HG02884 (cell line): ENCODE measurements at regions not wholly inside any gene's neighbourhood (a gene's known extent, or its start where the extent isn't known, plus 50 kb on each side); places are given as distances from the start of the nearest gene placed in this dataset.
"Not testable (repeated sequence)": the region's sequence is repeated elsewhere in the genome, so short reads cannot be mapped to it uniquely, and the experiment has no call there.

Experiments used
- ATAC-seq: cut with Tn5 transposase; IDR thresholded peaks from one replicate; pipeline ENCODE4 v1.9.1; 2021; ENCODE audit warnings: mild to moderate bottlenecking, moderate library complexity; ENCODE audit not compliant: unreplicated experiment

- no peak for ATAC-seq
These were observed 66.6 kb downstream of the LACC1 start for GRCh38 chr13:43946281-43946680.

- no peak for ATAC-seq
These were observed 68.3 kb downstream of the LACC1 start for GRCh38 chr13:43947897-43948458.

- no peak for ATAC-seq
These were observed 73.7 kb downstream of the LACC1 start for GRCh38 chr13:43953370-43953769.

GRCh38 chr13:43956975-43957374, 77.3 kb downstream of the LACC1 start:
- not testable (repeated sequence) for ATAC-seq

GRCh38 chr13:43959291-43959690, 79.6 kb downstream of the LACC1 start:
- no peak for ATAC-seq

GRCh38 chr13:43961909-43962308, 82.2 kb downstream of the LACC1 start:
- ATAC-seq: no peak

- no peak for ATAC-seq
These were observed 84.0 kb downstream of the LACC1 start for GRCh38 chr13:43963726-43964125.

GRCh38 chr13:43964698-43965458, 85.2 kb downstream of the LACC1 start:
- ATAC-seq: no peak

GRCh38 chr13:43965459-43965845, 85.7 kb downstream of the LACC1 start:
- no peak for ATAC-seq

- not testable (repeated sequence) for ATAC-seq
These were observed 88.7 kb downstream of the LACC1 start for GRCh38 chr13:43968251-43968942.

DNA sequence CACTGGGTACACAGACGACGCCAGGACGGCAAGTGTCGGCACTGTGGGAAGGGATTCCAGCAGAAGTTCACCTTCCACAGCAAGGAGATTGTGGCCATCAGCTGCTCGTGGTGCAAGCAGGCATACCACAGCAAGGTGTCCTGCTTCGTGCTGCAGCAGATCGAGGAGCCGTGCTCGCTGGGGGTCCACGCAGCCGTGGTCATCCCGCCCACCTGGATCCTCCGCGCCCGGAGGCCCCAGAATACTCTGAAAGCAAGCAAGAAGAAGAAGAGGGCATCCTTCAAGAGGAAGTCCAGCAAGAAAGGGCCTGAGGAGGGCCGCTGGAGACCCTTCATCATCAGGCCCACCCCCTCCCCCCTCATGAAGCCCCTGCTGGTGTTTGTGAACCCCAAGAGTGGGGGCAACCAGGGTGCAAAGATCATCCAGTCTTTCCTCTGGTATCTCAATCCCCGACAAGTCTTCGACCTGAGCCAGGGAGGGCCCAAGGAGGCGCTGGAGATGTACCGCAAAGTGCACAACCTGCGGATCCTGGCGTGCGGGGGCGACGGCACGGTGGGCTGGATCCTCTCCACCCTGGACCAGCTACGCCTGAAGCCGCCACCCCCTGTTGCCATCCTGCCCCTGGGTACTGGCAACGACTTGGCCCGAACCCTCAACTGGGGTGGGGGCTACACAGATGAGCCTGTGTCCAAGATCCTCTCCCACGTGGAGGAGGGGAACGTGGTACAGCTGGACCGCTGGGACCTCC, 89.4 kb downstream of the LACC1 start:
- ATAC-seq: not testable (repeated sequence)

GRCh38 chr13:43969919-43970318, 90.2 kb downstream of the LACC1 start:
- ATAC-seq: not testable (repeated sequence)

GRCh38 chr13:43970520-43971242, 91.0 kb downstream of the LACC1 start:
- not testable (repeated sequence) for ATAC-seq

GRCh38 chr13:43971324-43971723, 91.6 kb downstream of the LACC1 start:
- ATAC-seq: not testable (repeated sequence)

GRCh38 chr13:43977911-43978310, 98.2 kb downstream of the LACC1 start:
- ATAC-seq: no peak

DNA sequence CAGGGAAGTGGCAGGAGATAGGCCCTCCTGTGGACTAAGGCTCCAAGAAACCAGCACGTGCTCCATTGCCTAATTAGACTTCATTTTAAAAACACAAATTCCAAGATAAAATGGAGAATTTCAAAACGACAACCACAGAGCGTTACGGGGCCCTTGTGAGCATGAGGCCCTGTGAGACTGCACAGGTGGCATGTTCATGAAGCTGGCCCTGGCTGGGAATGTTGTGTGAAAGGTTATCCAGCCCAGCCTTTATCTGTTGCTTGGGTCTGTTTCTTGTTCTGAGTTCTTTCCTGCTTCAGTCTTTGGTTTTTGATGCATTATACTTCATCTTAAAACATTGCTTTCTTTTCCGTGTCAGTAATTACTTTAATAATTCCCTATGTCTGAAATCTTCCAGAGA, 99.0 kb downstream of the LACC1 start:
- no peak for ATAC-seq

DNA sequence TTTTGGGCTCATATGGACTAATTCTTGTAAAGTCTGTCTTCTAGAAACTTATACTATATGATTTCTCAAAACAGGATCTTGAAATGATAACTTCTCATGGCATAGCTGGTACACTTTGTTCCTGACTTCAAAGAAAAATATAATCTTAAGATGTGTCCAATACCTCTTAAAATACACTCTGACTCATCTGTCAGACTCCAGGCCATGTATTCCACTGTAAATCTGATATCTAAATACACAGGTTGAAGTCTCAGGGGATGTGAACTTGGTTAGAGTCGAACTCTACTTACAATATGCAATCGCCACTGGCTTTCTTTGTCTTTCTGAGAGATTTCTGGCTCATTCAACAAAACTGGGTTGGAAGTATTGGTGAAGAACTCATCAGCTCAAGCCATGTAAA, 99.8 kb downstream of the LACC1 start:
- ATAC-seq: no peak

DNA sequence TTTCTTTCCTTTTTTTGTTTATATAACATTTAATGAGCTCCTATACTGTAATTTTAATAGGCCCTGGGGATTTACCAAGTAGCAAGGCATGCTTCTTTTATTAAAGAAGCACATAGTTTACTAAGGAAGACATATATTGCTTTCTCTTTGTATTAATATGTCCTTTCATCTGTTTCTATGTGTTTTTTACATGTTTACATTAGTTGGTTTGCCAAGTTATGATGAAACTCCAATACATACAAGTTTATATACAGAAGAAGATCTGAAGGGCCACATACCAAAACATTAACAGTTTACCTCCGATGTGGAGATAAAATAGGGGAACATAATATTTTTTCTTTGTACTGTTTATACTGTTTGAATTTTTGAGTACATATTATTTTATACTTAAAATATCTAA, 100.9 kb downstream of the LACC1 start:
- no peak for ATAC-seq

- ATAC-seq: no peak
These were observed 101.4 kb downstream of the LACC1 start for GRCh38 chr13:43981091-43981490.

GRCh38 chr13:43981512-43982301, 102.0 kb downstream of the LACC1 start:
- no peak for ATAC-seq
